ENCODE measurements at regions not wholly inside any gene's neighbourhood (a gene's known extent, or its start where the extent isn't known, plus 50 kb on each side); places are given as distances from the start of the nearest gene placed in this dataset.

DNA sequence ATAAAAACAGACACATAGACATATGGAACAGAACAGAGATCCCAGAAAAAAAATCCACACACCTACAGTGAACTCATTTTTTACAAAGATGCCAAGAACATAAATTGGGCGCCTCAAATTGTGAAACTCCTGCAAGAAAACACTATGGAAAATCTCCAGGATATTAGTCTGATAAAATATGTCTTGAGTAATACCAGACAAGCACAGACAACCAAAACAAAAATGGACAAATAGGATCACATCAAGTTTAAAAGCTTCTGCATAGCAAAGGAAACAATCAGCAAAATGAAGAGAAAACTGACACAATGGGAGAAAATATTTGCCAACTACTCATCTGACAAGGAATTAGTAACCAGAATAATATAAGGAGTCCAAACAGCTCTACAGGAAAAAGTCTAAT lies 337.3 kb upstream of the DIPK2B start:
- intact Hi-C loops (cut with micrococcal nuclease): no loop called here
- POLR2A ChIA-PET: interaction anchor here (0.7 to 1.7 kb wide), 7 partner anchors 10 to 271 kb away, joined by 3 to 5 read pairs (median 4); no protein-coding TSS in a partner anchor

DNA sequence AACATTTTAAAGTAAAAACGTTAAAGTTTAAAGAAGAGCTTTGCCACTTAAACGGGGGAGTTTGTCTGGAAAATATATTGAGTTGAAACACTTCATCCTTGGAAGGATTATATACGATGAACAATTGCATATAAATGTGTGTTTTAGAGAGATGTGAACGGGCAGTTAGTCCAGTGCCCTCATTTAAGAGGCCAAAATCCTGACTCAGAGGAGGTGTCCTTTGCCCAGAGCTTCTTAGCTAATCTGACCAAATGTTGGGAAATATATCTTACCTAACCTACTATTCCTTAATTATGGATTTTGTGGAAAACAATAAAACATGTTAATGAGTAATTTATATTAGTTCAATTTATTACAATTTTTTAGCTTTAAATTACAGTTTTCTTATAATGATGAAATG lies 327.2 kb upstream of the DIPK2B start:
- POLR2A ChIA-PET: interaction anchor here (1.2 to 1.8 kb wide), 4 partner anchors 10 to 49 kb away, joined by 3 to 5 read pairs (median 4); no protein-coding TSS in a partner anchor
- Mint-ChIP-seq H3K27ac (ENCODE audit: low read depth, unreplicated experiment) (no peak overlapping the region), H3K9me3 (ENCODE audit: unreplicated experiment) (peaks cover 10% of the 10 kb centered on the region), H3K4me3 (ENCODE audit: unreplicated experiment) (no peak overlapping the region), H3K36me3 (ENCODE audit: insufficient read depth, unreplicated experiment) (no peaks in the 10 kb centered on the region), H3K27me3 (ENCODE audit: insufficient read depth, unreplicated experiment) (peaks cover 42% of the 10 kb centered on the region), H3K4me1 (ENCODE audit: insufficient read depth, unreplicated experiment) (peaks cover 8% of the 10 kb centered on the region)
- no TSS peak for BruUV-seq (replicated peaks)
- TF ChIP-seq, protein P1, sequence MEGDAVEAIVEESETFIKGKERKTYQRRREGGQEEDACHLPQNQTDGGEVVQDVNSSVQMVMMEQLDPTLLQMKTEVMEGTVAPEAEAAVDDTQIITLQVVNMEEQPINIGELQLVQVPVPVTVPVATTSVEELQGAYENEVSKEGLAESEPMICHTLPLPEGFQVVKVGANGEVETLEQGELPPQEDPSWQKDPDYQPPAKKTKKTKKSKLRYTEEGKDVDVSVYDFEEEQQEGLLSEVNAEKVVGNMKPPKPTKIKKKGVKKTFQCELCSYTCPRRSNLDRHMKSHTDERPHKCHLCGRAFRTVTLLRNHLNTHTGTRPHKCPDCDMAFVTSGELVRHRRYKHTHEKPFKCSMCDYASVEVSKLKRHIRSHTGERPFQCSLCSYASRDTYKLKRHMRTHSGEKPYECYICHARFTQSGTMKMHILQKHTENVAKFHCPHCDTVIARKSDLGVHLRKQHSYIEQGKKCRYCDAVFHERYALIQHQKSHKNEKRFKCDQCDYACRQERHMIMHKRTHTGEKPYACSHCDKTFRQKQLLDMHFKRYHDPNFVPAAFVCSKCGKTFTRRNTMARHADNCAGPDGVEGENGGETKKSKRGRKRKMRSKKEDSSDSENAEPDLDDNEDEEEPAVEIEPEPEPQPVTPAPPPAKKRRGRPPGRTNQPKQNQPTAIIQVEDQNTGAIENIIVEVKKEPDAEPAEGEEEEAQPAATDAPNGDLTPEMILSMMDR (IDR thresholded peaks at IDR 0.05; ENCODE audit: unreplicated experiment): no peak
- intact Hi-C loops (cut with micrococcal nuclease): no loop called here
- DNase-seq (ENCODE audit: unreplicated experiment): peak; percentile 47
- CTCF ChIA-PET: interaction anchor here (0.6 to 0.7 kb wide), 2 partner anchors 258 to 654 kb away, joined by 3 to 5 read pairs; no protein-coding TSS in a partner anchor

More for the DNA sequence above, 337.3 kb upstream of the DIPK2B start:
- CTCF ChIA-PET: interaction anchor here (0.6 to 1.8 kb wide), 2 partner anchors 22 kb away, joined by 4 to 5 read pairs; no protein-coding TSS in a partner anchor
- TF ChIP-seq, protein P1 (IDR thresholded peaks at IDR 0.05; ENCODE audit: unreplicated experiment): no peak
- Mint-ChIP-seq H3K36me3 (ENCODE audit: insufficient read depth, unreplicated experiment) (no peaks in the 10 kb centered on the region), H3K9me3 (ENCODE audit: unreplicated experiment) (peaks cover 29% of the 10 kb centered on the region), H3K27ac (ENCODE audit: low read depth, unreplicated experiment) (no peak overlapping the region), H3K4me3 (ENCODE audit: unreplicated experiment) (no peak overlapping the region), H3K27me3 (ENCODE audit: insufficient read depth, unreplicated experiment) (peaks cover 71% of the 10 kb centered on the region), H3K4me1 (ENCODE audit: insufficient read depth, unreplicated experiment) (no peaks in the 10 kb centered on the region)
- no peak for DNase-seq (ENCODE audit: unreplicated experiment)
- no TSS peak for BruUV-seq (replicated peaks)

DNA sequence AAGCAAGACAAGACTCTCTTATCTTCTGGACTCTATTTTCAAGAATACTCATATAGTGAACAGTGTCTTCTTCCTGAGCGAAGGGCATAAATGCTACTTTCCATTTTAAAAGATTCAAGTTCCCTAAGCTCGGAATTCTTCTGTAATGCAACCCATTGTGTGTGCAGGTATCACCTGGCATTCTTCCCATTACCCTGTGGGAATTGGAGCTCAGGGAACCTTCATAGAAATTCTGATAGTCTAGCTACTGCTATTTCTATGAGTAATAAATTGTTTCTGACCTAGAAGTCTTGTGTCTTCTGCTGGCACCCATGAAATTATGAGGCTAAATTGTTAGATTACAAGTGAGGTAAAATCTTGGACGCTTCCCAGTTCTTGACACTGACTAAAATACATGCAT lies 324.1 kb upstream of the DIPK2B start:
- DNase-seq (ENCODE audit: unreplicated experiment): peak; percentile 69
- TF ChIP-seq, protein P1 (IDR thresholded peaks at IDR 0.05; ENCODE audit: unreplicated experiment): no peak
- H3K36me3 Mint-ChIP-seq (ENCODE audit: insufficient read depth, unreplicated experiment): no peaks in the 10 kb centered on the region
- intact Hi-C loops (cut with micrococcal nuclease): no loop called here
- BruUV-seq (replicated peaks): no TSS peak
- H3K27ac Mint-ChIP-seq (ENCODE audit: low read depth, unreplicated experiment): no peak overlapping the region
- POLR2A ChIA-PET: interaction anchor here (1.0 to 2.4 kb wide), 6 partner anchors 9 to 245 kb away, joined by 3 to 16 read pairs (median 4); no protein-coding TSS in a partner anchor
- H3K9me3 Mint-ChIP-seq (ENCODE audit: unreplicated experiment): peaks cover 10% of the 10 kb centered on the region
- H3K4me1 Mint-ChIP-seq (ENCODE audit: insufficient read depth, unreplicated experiment): peaks cover 8% of the 10 kb centered on the region
- H3K27me3 Mint-ChIP-seq (ENCODE audit: insufficient read depth, unreplicated experiment): peaks cover 21% of the 10 kb centered on the region
- no peak overlapping the region for H3K4me3 Mint-ChIP-seq (ENCODE audit: unreplicated experiment)
- CTCF ChIA-PET: interaction anchor here (0.9 to 1.4 kb wide), 2 partner anchors 15 to 884 kb away, joined by 3 read pairs; no protein-coding TSS in a partner anchor

DNA sequence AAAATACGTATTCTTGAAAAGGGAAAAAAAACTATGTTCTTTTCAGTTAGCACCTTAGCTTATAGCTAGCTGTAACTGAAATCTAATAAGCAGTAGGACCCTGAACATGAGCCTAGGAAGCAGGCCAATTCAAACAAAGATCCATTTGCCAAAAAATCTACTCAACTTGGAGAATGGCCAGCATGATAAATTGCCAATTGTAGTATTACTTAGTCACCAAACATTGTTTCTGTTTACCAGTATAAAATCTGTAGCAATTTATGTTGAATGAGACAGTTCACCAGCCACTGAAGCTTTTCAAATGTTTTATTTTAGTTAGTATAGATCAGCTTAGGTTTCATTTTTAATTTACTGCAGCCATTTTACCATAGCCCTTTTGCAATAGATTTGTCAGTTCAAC lies 323.6 kb upstream of the DIPK2B start:
- DNase-seq (ENCODE audit: unreplicated experiment): peak; percentile 63
- BruUV-seq (replicated peaks): no TSS peak
- CTCF ChIA-PET: no interaction called here
- Mint-ChIP-seq H3K4me3 (ENCODE audit: unreplicated experiment) (no peak overlapping the region), H3K27me3 (ENCODE audit: insufficient read depth, unreplicated experiment) (peaks cover 20% of the 10 kb centered on the region), H3K9me3 (ENCODE audit: unreplicated experiment) (peaks cover 10% of the 10 kb centered on the region), H3K27ac (ENCODE audit: low read depth, unreplicated experiment) (no peak overlapping the region), H3K36me3 (ENCODE audit: insufficient read depth, unreplicated experiment) (no peaks in the 10 kb centered on the region), H3K4me1 (ENCODE audit: insufficient read depth, unreplicated experiment) (peaks cover 8% of the 10 kb centered on the region)
- TF ChIP-seq, protein P1 (IDR thresholded peaks at IDR 0.05; ENCODE audit: unreplicated experiment): no peak
- POLR2A ChIA-PET: interaction anchor here (1.0 to 2.4 kb wide), 4 partner anchors 9 to 125 kb away, joined by 3 to 16 read pairs (median 4); no protein-coding TSS in a partner anchor
- intact Hi-C loops (cut with micrococcal nuclease): no loop called here
